CD14-positive monocyte (primary cell): ENCODE measurements at regions not wholly inside any gene's neighbourhood (a gene's known extent, or its start where the extent isn't known, plus 50 kb on each side); places are given as distances from the start of the nearest gene placed in this dataset.

Experiments used
- DNase-seq, 3 donors: peaks; one replicate each; pipeline ENCODE4 v3.0.0-alpha.2; 2011 to 2022
- H2AFZ ChIP-seq: 2 replicates; pipeline ENCODE4 v1.6.0; 2012; ENCODE audit warnings: mild to moderate bottlenecking, low read depth, low read length, inconsistent platforms; ENCODE audit not compliant: insufficient read depth, poor library complexity, severe bottlenecking
- H3K27ac ChIP-seq, 2 donors: 1 replicate in 1 of 2; 2 replicates in 1 of 2; pipeline ENCODE4 v1.5.1; 2012 to 2013; ENCODE audit warnings: low read length in 2 of 2, control low read depth in 1 of 2, inconsistent platforms in 1 of 2, low read depth in 1 of 2, mild to moderate bottlenecking in 1 of 2
- H3K27me3 ChIP-seq, 2 donors: one replicate each; pipeline versions ENCODE4 v1.6.0 to v1.6.1; 2011 to 2013; ENCODE audit warnings: low read length in 2 of 2; ENCODE audit not compliant: control insufficient read depth in 2 of 2, insufficient read depth in 2 of 2
- H3K36me3 ChIP-seq, 2 donors: replicated peaks in 1 of 2; 1 replicate in 1 of 2; 2 replicates in 1 of 2; pipeline versions ENCODE4 v1.5.1 to v1.6.1; 2012 to 2013; ENCODE audit warnings: low read length in 2 of 2, control low read depth in 1 of 2, inconsistent platforms in 1 of 2, mild to moderate bottlenecking in 1 of 2; ENCODE audit not compliant: insufficient read depth in 2 of 2, control insufficient read depth in 1 of 2
- H3K4me1 ChIP-seq, 2 donors: 1 replicate in 1 of 2; 2 replicates in 1 of 2; pipeline versions ENCODE4 v1.5.1 to v1.6.1; 2012 to 2013; ENCODE audit warnings: low read length in 2 of 2, control low read depth in 1 of 2, inconsistent platforms in 1 of 2, mild to moderate bottlenecking in 1 of 2, moderate library complexity in 1 of 2; ENCODE audit not compliant: insufficient read depth in 2 of 2, control insufficient read depth in 1 of 2
- H3K4me2 ChIP-seq: replicated peaks from 2 replicates; pipeline ENCODE3; 2012; ENCODE audit warnings: low read length, moderate library complexity, mild to moderate bottlenecking; ENCODE audit not compliant: poor library complexity, severe bottlenecking; ENCODE audit errors: extremely low read depth
- H3K4me3 ChIP-seq, 3 experiments: fragments of 200-600 bp in 1 of 3; sonication (generic) in 1 of 3; replicated peaks in 1 of 3; 1 replicate in 2 of 3; 2 replicates in 1 of 3; pipeline ENCODE4 v1.5.1; 2011 to 2013; ENCODE audit warnings: low read length in 3 of 3, mild to moderate bottlenecking in 3 of 3, control low read depth in 2 of 3, low read depth in 2 of 3, inconsistent platforms in 1 of 3, moderate library complexity in 1 of 3
- H3K79me2 ChIP-seq: 2 replicates; pipeline ENCODE4 v1.6.0; 2012; ENCODE audit warnings: mild to moderate bottlenecking, control low read depth, inconsistent platforms, low read length, moderate library complexity; ENCODE audit not compliant: insufficient read depth
- H3K9ac ChIP-seq: 2 replicates; pipeline ENCODE4 v1.6.0; 2017; ENCODE audit warnings: low read length, mild to moderate bottlenecking; ENCODE audit not compliant: insufficient read depth, poor library complexity, severe bottlenecking
- H3K9me3 ChIP-seq, 2 donors: replicated peaks in 1 of 2; 1 replicate in 1 of 2; 2 replicates in 1 of 2; pipeline versions ENCODE4 v1.5.1 to v1.6.1; 2012 to 2013; ENCODE audit warnings: low read length in 2 of 2, control low read depth in 1 of 2; ENCODE audit not compliant: control insufficient read depth in 1 of 2, insufficient read depth in 1 of 2
- H4K20me1 ChIP-seq: 2 replicates; pipeline ENCODE4 v1.6.0; 2012; ENCODE audit warnings: mild to moderate bottlenecking, low read length, control low read depth, moderate library complexity; ENCODE audit not compliant: insufficient read depth
- H3K27ac Mint-ChIP-seq, 7 donors: one replicate each; pipeline ENCODE4 v1.8.0; 2020; ENCODE audit warnings: mild to moderate bottlenecking in 7 of 7, mixed read lengths in 7 of 7, moderate library complexity in 6 of 7, inconsistent platforms in 2 of 7
- H3K27me3 Mint-ChIP-seq, 3 donors: one replicate each; pipeline ENCODE4 v1.8.0; 2021 to 2022; ENCODE audit warnings: low read depth in 3 of 3, mild to moderate bottlenecking in 3 of 3, mixed read lengths in 3 of 3, moderate library complexity in 3 of 3, inconsistent platforms in 1 of 3
- H3K36me3 Mint-ChIP-seq, 2 donors: one replicate each; pipeline ENCODE4 v1.8.0; 2020; ENCODE audit warnings: mixed read lengths in 2 of 2, inconsistent platforms in 1 of 2, mild to moderate bottlenecking in 1 of 2
- H3K4me1 Mint-ChIP-seq: one replicate; pipeline ENCODE4 v1.8.0; 2020; ENCODE audit warnings: mild to moderate bottlenecking, mixed read lengths
- H3K4me3 Mint-ChIP-seq, 2 donors: one replicate each; pipeline ENCODE4 v1.8.0; 2020; ENCODE audit warnings: mild to moderate bottlenecking in 2 of 2, mixed read lengths in 2 of 2, moderate library complexity in 1 of 2
- H3K9me3 Mint-ChIP-seq, 7 donors: one replicate each; pipeline ENCODE4 v1.8.0; 2020 to 2022; ENCODE audit warnings: mixed read lengths in 7 of 7, mild to moderate bottlenecking in 6 of 7, moderate library complexity in 6 of 7, inconsistent platforms in 2 of 7
- CTCF ChIP-seq: fragments of 200-600 bp; IDR thresholded peaks from one replicate; pipeline ENCODE4 v1.8.0; 2022; ENCODE audit warnings: antibody characterized with exemption, mild to moderate bottlenecking
- WGBS: methylation state at CpG from one replicate; pipeline ENCODE4 v1.1.5; 2013; ENCODE audit warnings: missing lambda C conversion rate; ENCODE audit not compliant: insufficient coverage; 5-methylcytosine and 5-hydroxymethylcytosine counted together
- intact Hi-C, 2 donors: fragments of 100-400 bp; cut with micrococcal nuclease; formaldehyde crosslinking; loops; one replicate each; pipeline versions ENCODE4 v1.15.0 to v1.15.1; 2023

DNA sequence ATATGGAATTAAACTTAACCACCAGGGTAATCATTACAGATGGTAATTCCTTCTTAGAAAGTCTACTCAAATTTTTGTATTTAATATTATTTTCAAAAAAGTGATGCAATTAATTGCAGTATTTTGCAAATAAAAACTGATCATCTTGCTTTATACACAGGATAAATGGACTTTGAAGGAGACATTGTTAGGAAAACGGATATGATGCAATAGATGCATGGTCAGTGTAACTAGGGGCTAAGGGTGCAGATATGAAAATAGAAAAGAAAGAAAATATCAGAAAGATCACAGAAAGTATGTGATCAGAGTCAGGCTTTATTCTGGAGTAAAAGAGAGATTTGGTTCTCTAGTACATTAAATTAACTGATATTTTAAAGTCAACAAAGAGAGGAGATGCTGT, 401.7 kb downstream of the TLL1 start:
- Histone ChIP-seq H3K36me3 (no peaks in the 10 kb centered on the region), H3K4me2 (no peak overlapping the region), H3K4me1 (no peaks in the 10 kb centered on the region), H3K9ac (no peak overlapping the region), H3K9me3 (peaks cover 0 to 2% of the 10 kb centered on the region in 2 donors), H4K20me1 (no peaks in the 10 kb centered on the region), H3K4me3 (no peak overlapping the region), H3K27me3 (no peaks in the 10 kb centered on the region), H3K79me2 (no peaks in the 10 kb centered on the region), H2AFZ (no peak overlapping the region), H3K27ac (no peak overlapping the region)
- TF ChIP-seq CTCF: no peak
- peaks cover 0 to 9% (median 0%) of the 10 kb centered on the region in 7 donors for H3K9me3 Mint-ChIP-seq
- intact Hi-C loops: no loop called here
- DNase-seq: no peak
- 83% methylated on average over 1 of the region's 1 CpG for WGBS
- H3K4me1 Mint-ChIP-seq: no peaks in the 10 kb centered on the region
- H3K4me3 Mint-ChIP-seq: no peak overlapping the region
- peaks cover 0 to 3% (median 2%) of the 10 kb centered on the region in 3 donors for H3K27me3 Mint-ChIP-seq
- H3K27ac Mint-ChIP-seq: no peak overlapping the region
- H3K36me3 Mint-ChIP-seq: no peaks in the 10 kb centered on the region

GRCh38 chr4:166277401-166277800, 404.4 kb downstream of the TLL1 start:
- intact Hi-C loops: no loop called here
- DNase-seq: no peak
- Mint-ChIP-seq H3K4me1 (no peaks in the 10 kb centered on the region), H3K27ac (no peak overlapping the region), H3K4me3 (no peak overlapping the region), H3K36me3 (no peaks in the 10 kb centered on the region), H3K27me3 (no peaks in the 10 kb centered on the region), H3K9me3 (peaks cover 0 to 4% (median 0%) of the 10 kb centered on the region in 7 donors)
- no peaks in the 10 kb centered on the region for H3K4me1 ChIP-seq
- no peak overlapping the region for H3K4me2 ChIP-seq
- H3K27ac ChIP-seq: no peak overlapping the region
- no peaks in the 10 kb centered on the region for H4K20me1 ChIP-seq
- no peaks in the 10 kb centered on the region for H3K36me3 ChIP-seq
- H3K9ac ChIP-seq: no peak overlapping the region
- peaks cover 0 to 2% of the 10 kb centered on the region in 2 donors for H3K9me3 ChIP-seq
- no peak overlapping the region for H2AFZ ChIP-seq
- H3K27me3 ChIP-seq: no peaks in the 10 kb centered on the region
- no CpG with 5 or more reads among the region's 1 CpG for WGBS
- H3K4me3 ChIP-seq: no peak overlapping the region
- no peak for TF ChIP-seq CTCF
- H3K79me2 ChIP-seq: no peaks in the 10 kb centered on the region
